ENCODE measurements at regions not wholly inside any gene's neighbourhood (a gene's known extent, or its start where the extent isn't known, plus 50 kb on each side); places are given as distances from the start of the nearest gene placed in this dataset.

DNA sequence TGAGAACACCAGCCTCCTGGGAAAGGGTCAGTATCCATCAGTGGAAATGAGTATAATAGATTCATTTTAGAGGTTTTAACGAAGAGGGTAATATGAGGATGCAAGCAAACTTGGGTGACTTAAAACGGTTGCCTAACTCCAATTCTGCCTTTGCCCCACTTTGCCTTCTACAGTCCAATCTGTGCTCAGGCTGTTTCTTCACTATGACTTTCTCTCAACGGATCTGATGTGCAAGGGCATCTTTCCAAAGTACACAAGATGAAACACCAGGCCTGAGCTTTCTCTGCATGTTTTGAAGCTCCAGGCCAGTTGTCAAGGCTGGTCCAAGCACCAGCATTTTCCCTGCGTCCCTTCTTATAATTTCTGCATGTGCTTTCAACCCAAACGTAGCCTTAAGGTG is 68.0 kb upstream of the TMEM164 start:
- Mint-ChIP-seq H3K27ac (no peak overlapping the region), H3K9me3 (no peaks in the 10 kb centered on the region), H3K4me1 (ENCODE audit: low read depth) (no peaks in the 10 kb centered on the region), H3K27me3 (no peaks in the 10 kb centered on the region), H3K4me3 (no peak overlapping the region), H3K36me3 (ENCODE audit: low read depth) (no peaks in the 10 kb centered on the region)
- CTCF ChIA-PET, result no interaction called here
- Histone ChIP-seq H3K27ac (ENCODE audit: low read depth in 1 of 2, low read length in 2 of 2) (no peak overlapping the region), H3K27me3 (ENCODE audit: control insufficient read depth in 1 of 2, insufficient read depth in 2 of 2, low read length in 2 of 2) (peaks cover 0 to 2% of the 10 kb centered on the region in 2 experiments), H3K4me1 (ENCODE audit: insufficient read depth, low read length) (no peaks in the 10 kb centered on the region), H3K36me3 (ENCODE audit: insufficient read depth, low read length) (no peaks in the 10 kb centered on the region), H3K9me3 (ENCODE audit: control insufficient read depth in 1 of 2, insufficient read depth in 1 of 2, low read length in 2 of 2) (no peaks in the 10 kb centered on the region), H3K4me3 (ENCODE audit: low read length) (no peak overlapping the region)
- TF ChIP-seq, protein P1, sequence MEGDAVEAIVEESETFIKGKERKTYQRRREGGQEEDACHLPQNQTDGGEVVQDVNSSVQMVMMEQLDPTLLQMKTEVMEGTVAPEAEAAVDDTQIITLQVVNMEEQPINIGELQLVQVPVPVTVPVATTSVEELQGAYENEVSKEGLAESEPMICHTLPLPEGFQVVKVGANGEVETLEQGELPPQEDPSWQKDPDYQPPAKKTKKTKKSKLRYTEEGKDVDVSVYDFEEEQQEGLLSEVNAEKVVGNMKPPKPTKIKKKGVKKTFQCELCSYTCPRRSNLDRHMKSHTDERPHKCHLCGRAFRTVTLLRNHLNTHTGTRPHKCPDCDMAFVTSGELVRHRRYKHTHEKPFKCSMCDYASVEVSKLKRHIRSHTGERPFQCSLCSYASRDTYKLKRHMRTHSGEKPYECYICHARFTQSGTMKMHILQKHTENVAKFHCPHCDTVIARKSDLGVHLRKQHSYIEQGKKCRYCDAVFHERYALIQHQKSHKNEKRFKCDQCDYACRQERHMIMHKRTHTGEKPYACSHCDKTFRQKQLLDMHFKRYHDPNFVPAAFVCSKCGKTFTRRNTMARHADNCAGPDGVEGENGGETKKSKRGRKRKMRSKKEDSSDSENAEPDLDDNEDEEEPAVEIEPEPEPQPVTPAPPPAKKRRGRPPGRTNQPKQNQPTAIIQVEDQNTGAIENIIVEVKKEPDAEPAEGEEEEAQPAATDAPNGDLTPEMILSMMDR (IDR thresholded peaks at IDR 0.05), result no peak
- DNase-seq (no peak), ATAC-seq (ENCODE audit: poor library complexity) (no peak)
- POLR2A ChIA-PET, result no interaction called here
- intact Hi-C loops (cut with DNase I, micrococcal nuclease), result no loop called here

DNA sequence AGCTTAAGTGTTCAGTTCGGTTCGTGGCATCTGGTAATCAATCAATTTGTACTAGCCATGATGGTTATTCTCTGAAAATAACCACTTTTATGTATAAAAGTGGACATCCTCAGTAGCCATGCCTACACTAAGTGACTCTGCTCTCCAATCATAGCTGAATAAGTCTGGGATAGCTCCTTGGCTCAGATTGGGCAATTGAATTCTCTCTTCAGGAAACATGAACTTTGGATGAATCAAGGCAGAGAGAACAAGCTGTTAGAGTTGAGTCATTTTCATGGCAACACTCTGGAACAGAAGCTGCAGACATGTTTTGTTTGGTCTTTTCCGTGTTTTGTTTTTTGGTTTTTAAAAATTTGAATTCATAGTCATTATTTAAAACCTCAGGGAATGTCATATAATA is 66.8 kb upstream of the TMEM164 start:
- intact Hi-C loops (cut with DNase I, micrococcal nuclease), result no loop called here
- H3K4me3 ChIP-seq (ENCODE audit: low read length), result no peak overlapping the region
- H3K27me3 Mint-ChIP-seq, result no peaks in the 10 kb centered on the region
- TF ChIP-seq, protein P1 (IDR thresholded peaks at IDR 0.05), result no peak
- no peaks in the 10 kb centered on the region for H3K9me3 Mint-ChIP-seq
- CTCF ChIA-PET, result no interaction called here
- peaks cover 0 to 2% of the 10 kb centered on the region in 2 experiments for H3K27me3 ChIP-seq (ENCODE audit: control insufficient read depth in 1 of 2, insufficient read depth in 2 of 2, low read length in 2 of 2)
- POLR2A ChIA-PET, result no interaction called here
- H3K27ac ChIP-seq (ENCODE audit: low read depth in 1 of 2, low read length in 2 of 2), result no peak overlapping the region
- no peaks in the 10 kb centered on the region for H3K4me1 ChIP-seq (ENCODE audit: insufficient read depth, low read length)
- DNase-seq (no peak), ATAC-seq (ENCODE audit: poor library complexity) (no peak)
- H3K27ac Mint-ChIP-seq, result no peak overlapping the region
- H3K9me3 ChIP-seq (ENCODE audit: control insufficient read depth in 1 of 2, insufficient read depth in 1 of 2, low read length in 2 of 2), result no peaks in the 10 kb centered on the region
- no peaks in the 10 kb centered on the region for H3K36me3 Mint-ChIP-seq (ENCODE audit: low read depth)
- H3K4me1 Mint-ChIP-seq (ENCODE audit: low read depth), result no peaks in the 10 kb centered on the region
- no peak overlapping the region for H3K4me3 Mint-ChIP-seq
- no peaks in the 10 kb centered on the region for H3K36me3 ChIP-seq (ENCODE audit: insufficient read depth, low read length)

DNA sequence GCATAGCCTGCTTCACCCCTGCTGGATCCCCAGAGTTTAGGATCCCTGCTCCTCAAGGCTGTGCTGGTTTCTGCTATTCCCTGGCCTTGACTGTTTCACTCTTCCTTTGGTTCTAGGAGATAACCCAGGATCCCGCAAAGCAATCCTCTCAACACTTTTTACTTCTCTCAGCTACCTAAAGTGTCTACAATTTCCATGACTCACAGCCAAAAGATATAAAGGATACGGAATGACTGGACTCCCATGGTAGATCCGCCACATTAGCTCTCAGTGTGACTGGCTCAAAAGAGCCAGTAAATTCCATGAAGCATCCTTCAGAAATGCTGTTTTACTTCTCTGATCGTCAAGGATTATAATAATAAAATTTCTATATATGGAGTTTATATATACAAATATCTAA is 66.3 kb upstream of the TMEM164 start:
- ChIA-PET CTCF (no interaction called here), POLR2A (no interaction called here)
- Mint-ChIP-seq H3K27ac (no peak overlapping the region), H3K9me3 (no peaks in the 10 kb centered on the region), H3K36me3 (ENCODE audit: low read depth) (no peaks in the 10 kb centered on the region), H3K27me3 (no peaks in the 10 kb centered on the region), H3K4me3 (no peak overlapping the region), H3K4me1 (ENCODE audit: low read depth) (no peaks in the 10 kb centered on the region)
- Histone ChIP-seq H3K36me3 (ENCODE audit: insufficient read depth, low read length) (no peaks in the 10 kb centered on the region), H3K4me1 (ENCODE audit: insufficient read depth, low read length) (no peaks in the 10 kb centered on the region), H3K27ac (ENCODE audit: low read depth in 1 of 2, low read length in 2 of 2) (no peak overlapping the region), H3K4me3 (ENCODE audit: low read length) (no peak overlapping the region), H3K27me3 (ENCODE audit: control insufficient read depth in 1 of 2, insufficient read depth in 2 of 2, low read length in 2 of 2) (peaks cover 0 to 2% of the 10 kb centered on the region in 2 experiments), H3K9me3 (ENCODE audit: control insufficient read depth in 1 of 2, insufficient read depth in 1 of 2, low read length in 2 of 2) (no peaks in the 10 kb centered on the region)
- DNase-seq (no peak), ATAC-seq (ENCODE audit: poor library complexity) (no peak)
- intact Hi-C loops (cut with DNase I, micrococcal nuclease), result no loop called here
- TF ChIP-seq, protein P1 (IDR thresholded peaks at IDR 0.05), result no peak

Data from CD4-positive, alpha-beta T cell (primary cell).